GM23248 (cell line): ENCODE measurements at regions not wholly inside any gene's neighbourhood (a gene's known extent, or its start where the extent isn't known, plus 50 kb on each side); places are given as distances from the start of the nearest gene placed in this dataset.

Experiments
- EZH2 ChIP-seq: fragments of 200-600 bp; sonication (generic); IDR thresholded peaks from 2 replicates; pipeline ENCODE4 v1.6.1; 2018; ENCODE audit warnings: antibody characterized with exemption, mild to moderate bottlenecking; ENCODE audit not compliant: insufficient read depth, poor library complexity, severe bottlenecking
- EZH2phosphoT487 ChIP-seq: fragments of 200-600 bp; sonication (generic); IDR thresholded peaks from 2 replicates; pipeline ENCODE4 v1.6.1; 2018; ENCODE audit warnings: antibody characterized with exemption, moderate library complexity, mild to moderate bottlenecking, low read depth; ENCODE audit not compliant: insufficient read depth

DNA sequence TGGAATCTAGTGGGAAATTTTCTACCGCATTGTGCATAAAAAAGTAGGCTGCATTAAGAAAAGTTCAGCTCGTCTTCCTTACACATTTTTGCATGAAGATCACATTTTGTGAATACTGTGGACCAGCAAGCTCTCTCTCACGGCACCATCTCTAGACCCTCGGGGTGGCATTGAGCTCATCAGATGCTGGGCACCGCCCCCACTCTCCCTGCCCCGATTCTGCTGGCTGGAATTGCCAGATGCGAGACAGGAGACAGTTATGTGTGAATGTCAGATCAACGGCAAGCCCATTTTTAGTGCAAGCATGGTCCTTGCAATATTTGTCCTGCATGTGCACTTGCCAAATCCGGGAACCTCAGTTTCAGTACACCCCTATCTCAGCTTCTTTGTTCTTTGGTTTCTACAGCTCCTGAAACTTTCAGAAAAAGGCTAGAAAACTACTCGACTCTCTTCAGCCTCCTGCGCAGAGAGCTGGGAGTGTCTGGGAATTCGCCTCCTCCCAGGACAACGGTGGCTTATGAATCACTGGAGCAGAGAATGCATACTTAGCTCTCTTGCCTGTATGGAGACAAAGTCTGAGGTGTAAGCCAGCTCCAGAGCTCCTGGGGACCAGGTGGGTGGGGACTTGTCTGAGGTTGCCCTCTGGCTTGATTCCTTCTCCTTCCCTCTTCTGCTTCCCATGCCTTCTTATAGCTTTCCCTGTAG lies 285.2 kb upstream of the ATP10A start:
- TF ChIP-seq EZH2phosphoT487 = no peak
- TF ChIP-seq EZH2 = no peak
